Left forelimb (tissue), 1 donor: ENCODE measurements at regions not wholly inside any gene's neighbourhood (a gene's known extent, or its start where the extent isn't known, plus 50 kb on each side); places are given as distances from the start of the nearest gene placed in this dataset.
"Not testable (repeated sequence)": the region's sequence is repeated elsewhere in the genome, so short reads cannot be mapped to it uniquely, and the experiment has no call there.

Source experiments
- DNase-seq: peaks from one replicate; pipeline ENCODE4 v3.0.0-alpha.2; 2018; ENCODE audit warnings: low spot score

GRCh38 chr5:34329201-34329600 lies 286.2 kb upstream of the C1QTNF3 start:
- not testable (repeated sequence) for DNase-seq

- DNase-seq: not testable (repeated sequence)
Observed at GRCh38 chr5:34329611-34330108, 286.6 kb upstream of the C1QTNF3 start.

DNA sequence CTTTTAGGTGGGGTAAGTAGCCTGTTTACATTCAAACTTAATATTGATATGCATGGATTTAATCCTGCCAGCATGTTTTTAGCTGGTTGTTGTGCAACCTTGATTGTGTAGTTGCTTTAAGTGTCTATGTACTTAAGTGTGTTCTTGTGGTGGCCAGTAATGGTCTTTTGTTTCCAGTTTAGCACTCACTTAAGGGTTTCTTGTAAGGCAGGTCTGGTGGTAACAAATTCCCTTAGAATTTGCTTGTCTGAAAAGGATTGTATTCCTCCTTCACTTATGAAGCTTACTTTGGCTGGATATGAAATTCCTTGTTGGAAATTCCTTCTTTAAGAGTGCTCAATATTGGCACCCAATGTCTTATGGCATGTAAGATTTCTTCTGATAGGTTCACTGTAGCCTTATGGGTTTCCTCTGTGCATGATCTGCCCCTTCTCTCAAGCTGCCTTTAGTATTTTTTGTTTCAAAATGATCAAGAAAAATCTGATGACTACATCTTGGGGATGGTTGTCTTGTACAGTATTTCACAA lies 289.0 kb upstream of the C1QTNF3 start:
- not testable (repeated sequence) for DNase-seq

DNA sequence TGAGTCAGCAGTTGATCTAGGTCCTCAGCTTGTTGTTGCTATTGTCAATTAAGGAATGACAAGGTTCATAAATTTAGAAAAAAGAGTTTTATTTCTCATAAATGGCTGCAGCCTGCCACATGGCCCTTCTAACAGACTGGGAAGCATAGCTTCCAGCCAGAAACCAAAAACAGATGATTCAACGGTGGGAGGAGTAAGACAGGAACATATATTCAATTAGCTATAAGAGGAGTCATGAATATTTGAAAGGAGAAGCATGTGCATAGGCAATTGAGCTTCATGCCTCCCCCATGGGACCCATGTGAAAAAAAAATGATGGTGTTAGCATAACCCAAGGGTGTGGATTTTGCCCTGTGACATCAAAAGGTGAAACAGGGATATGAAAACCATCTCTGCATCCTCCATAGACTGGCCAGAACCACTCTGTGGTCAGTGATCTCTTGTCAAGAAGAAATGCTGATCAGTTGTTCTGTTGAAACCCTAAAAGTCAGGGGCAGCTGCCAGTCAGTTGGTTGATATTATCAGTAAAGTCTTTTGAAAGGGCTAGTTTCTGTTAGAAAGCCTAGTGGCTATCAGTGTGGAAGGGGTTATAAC lies 296.5 kb upstream of the C1QTNF3 start:
- DNase-seq: not testable (repeated sequence)

- not testable (repeated sequence) for DNase-seq
Observed at GRCh38 chr5:34354440-34354839, 301.7 kb upstream of the RAI14 start.

DNA sequence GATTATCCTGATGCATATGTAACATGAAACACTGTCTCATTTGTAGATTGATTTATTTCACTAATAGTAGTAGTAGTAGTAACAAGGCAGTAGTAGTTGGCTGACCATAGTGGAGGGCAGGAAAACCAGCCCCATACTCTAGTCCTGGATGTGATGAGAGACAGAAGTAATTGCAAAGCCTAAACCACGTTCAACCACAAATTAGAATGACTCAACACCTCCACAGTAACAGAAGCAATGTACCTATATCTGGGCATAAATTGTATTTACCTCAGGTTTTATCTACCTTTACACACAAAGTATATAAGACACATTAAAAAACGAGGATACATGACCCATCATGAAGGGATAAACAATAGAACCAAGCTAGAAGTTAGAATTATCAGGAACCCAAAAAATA lies 284.7 kb upstream of the RAI14 start:
- not testable (repeated sequence) for DNase-seq

DNA sequence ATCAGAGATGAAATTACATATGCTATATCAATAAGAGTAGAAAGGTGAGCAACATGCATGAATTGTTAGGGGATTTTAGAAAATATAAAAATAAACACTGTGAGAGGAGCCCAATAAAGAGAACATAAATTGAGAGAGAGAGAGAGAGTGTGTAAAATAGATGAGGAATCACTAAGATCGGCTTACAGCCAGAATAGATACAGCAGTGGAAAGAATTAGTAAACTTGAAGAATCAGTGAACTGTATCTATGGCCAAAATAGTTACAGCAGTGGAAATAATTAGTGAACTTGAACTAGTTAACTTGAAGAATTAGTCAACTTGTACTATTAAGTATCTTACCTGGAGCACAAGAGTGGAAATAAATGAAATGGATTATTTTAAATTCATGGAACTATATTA lies 284.3 kb upstream of the RAI14 start:
- DNase-seq: not testable (repeated sequence)

DNA sequence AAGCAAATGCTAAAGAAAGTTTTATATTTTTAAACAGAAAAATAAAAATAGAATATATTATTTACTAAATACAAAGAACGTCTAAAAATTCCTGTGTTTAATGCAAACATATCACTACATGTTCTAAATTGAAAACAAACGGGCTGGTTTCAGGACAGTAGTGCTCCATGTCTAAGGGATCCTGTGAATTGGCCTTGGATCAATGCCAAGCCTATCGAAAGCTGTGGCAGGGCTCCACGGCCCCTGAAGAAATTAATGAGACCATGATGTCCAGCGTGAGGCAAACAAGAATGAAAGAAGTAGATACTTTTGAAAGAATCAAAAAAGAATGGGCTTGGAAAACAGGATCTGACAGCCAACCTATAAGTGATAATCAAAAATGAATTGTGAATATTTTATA lies 283.4 kb upstream of the RAI14 start:
- not testable (repeated sequence) for DNase-seq

DNA sequence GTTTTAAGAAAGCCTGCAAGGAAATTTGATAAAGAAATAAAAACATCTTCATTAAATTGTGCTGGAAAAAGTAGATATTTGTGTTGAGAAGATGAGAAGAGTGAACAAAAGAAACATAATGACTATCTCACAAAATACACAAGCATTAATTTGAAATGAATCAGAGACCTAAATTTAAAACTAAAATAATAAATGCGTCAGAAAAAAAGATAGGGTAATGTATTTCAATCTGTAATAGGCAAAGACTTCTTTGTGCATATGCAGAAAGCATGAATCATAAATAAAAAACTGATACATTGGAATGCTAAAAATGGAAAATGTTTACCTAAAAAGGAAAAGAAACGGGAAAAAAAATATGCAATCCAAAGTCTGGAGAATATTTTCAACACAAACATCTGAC lies 278.5 kb upstream of the RAI14 start:
- not testable (repeated sequence) for DNase-seq

DNA sequence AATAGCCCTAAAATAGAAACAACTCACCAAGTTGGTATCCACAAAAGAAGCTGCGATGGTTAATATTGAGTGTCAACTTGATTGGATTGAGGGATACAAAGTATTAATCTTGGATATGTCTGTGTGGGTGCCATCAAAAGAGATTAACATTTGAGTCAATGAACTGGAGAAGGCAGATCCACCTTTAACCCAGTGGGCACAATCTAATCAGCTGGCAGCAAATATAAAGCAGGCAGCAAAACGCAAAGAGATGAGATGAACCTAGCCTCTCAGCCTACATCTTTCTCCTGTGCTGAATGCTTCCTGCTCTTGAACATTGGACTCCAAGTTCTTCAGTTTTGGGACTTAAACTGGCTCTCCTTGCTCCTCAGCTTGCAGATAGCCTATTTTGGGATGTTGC lies 277.6 kb upstream of the RAI14 start:
- not testable (repeated sequence) for DNase-seq

GRCh38 chr5:34388754-34389153 lies 267.4 kb upstream of the RAI14 start:
- DNase-seq: not testable (repeated sequence)

DNA sequence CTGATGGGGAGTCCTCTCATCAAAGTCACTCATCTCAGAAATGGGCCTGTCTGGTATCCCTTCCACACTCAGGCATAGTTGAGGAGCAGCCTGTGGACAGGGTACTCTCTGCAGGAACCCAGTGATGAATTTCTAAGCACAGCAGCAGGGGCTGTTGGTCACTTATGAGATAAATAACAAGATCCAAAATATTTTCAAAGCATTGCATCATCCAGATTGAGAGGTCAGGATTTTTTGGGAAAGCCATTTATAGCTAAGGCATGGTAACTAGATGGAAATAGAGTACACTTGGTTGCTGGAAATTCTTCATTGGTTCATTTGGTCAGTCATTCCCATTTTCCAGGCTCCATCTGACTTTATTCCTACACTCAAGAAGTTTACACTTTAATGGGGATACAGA lies 246.8 kb upstream of the RAI14 start:
- DNase-seq: no peak

DNA sequence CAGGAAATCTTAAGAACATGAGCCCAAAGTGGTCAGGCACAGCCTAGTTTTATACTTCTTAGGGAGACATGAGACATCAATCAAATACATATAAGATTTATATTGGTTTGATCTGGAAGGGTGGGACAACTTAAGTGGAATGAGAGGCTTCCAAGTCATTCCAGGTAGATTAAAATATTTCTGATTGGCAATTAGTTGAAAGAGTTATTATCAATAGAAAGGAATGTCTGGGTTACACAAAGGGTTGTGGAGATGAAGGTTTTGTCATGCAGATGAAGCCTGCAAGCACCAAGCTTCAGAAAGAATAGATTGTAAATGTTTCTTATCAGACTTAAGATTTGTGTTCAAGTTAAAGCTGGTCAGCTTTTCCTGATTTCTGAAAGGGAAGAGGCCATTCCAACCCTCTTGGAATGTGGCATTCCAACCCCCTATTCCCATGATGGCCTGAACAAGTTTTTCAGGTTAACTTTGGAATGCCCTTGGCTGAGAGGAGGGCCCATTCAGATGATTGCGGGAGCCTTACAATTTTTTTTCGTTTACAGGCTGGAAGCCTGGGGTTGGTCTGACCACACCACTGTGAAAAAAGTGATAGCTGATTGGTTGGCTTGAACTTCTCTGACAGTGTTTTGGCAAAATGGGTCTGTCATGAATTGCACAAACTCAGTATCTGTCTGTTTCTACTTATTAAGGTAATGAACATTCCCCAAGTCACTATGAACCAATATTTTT lies 245.6 kb upstream of the RAI14 start:
- DNase-seq: no peak

GRCh38 chr5:34411470-34412346 lies 244.4 kb upstream of the RAI14 start:
- peak; percentile 70 for DNase-seq

- no peak for DNase-seq
Observed at GRCh38 chr5:34412736-34413135, 243.4 kb upstream of the RAI14 start.

DNA sequence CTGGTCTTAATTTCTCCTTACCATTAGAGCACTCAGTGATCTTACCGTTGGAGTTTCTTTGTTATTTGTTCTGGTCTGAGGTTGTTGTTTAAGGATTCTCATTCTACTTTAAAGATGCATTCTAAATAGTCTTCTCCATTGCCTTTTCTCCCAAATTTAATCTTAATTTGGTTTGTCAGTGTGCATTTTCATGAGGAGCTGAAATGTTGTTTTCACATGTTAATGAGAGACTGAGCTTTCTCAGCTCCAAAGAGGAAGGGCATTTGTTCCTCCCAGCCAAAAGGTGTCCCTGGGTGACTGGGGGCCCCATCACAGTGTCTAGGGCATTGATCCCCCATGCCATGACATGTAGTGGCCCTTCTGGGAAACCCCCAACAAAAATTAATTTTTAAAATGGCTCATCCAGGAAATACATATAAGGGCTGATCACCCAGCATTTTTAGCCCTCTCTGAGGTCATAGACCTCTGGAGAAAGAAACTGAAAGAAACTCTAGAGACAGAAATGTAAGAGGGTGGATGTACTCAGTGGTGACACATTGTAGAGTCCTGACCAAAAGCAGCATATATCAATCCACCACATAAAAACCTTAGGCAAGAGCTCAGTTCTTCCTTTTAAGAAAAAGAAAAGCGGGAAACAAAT lies 240.4 kb upstream of the RAI14 start:
- no peak for DNase-seq

GRCh38 chr5:34416501-34417008 lies 239.6 kb upstream of the RAI14 start:
- no peak for DNase-seq

DNA sequence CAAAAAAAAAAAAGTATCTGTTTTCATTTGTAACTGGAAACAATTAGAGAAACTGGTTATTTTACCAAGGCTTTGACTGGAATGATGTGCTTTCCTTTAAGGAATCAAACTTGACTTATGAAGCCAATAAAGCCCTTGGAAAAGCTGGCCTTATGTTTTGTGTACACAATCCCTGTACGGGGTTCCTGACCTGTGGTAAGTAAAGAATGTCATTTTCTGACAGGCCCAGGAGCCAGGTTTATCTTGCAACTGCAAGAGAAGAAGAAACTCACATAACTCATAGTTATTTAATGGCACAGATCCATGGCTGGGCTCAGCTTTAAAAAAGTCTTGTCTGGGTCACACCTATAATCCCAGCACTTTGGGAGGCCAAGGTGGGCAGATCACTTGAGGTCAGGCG lies 235.9 kb upstream of the RAI14 start:
- not testable (repeated sequence) for DNase-seq

GRCh38 chr5:34436761-34437501 lies 219.2 kb upstream of the RAI14 start:
- no peak for DNase-seq

DNA sequence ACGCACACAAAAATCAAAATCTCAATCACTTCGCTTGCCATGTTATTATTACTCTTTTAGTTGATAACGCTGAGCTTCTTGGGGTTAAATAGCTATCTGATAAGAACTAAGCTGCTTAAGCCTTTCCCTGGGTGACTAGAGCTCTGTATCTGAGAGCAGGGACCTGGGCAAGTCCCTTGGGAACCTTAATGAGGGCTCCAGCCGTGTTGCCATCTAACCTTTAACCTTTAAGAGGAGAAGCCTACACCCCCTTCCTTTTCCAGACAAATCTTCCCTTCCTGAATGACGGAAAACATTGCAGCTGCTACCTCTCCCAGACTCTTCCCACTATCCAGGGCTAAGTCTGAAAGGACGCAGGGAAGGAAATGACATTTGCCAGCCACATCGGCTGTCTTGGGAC lies 216.5 kb upstream of the RAI14 start:
- DNase-seq: no peak

DNA sequence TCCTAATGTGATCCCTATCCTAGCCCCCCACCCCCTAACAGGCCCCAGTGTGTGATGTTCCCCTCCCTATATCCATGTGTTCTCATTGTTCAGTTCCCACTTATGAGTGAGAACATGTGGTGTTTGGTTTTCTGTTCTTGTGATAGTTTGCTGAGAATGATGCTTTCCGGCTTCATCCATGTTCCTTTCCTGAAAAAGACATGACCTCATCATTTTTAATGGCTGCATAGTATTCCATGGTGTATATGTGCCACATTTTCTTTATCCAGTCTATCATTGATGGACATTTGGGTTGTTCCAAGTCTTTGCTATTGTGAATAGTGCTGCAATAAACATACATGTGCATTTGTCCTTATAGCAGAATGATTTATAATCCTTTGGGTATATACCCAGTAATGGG lies 214.4 kb upstream of the RAI14 start:
- DNase-seq: not testable (repeated sequence)
